ENCODE measurements at regions not wholly inside any gene's neighbourhood (a gene's known extent, or its start where the extent isn't known, plus 50 kb on each side); places are given as distances from the start of the nearest gene placed in this dataset.

DNA sequence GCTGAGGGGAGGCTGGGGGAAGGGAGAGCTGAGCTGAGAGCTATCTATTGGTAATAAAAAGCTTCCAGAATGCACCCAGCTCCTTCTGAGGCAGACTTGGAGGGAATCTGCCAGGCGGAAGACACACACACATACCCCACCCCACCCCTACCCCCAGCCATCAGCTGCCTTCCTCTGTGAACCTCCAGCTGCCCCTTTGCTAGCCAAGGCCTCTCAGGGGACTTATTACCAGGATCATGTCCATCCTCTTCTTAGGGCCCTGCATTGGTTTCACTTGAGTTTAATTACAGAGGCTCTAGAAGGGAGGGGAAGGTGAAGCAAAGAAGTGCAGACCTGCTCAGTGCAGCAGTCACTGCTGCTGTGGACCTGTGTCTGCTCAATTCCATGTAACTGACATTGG is 156.4 kb downstream of the OMA1 start:
- no peak for DNase-seq (ENCODE audit: extremely low read depth in 1 of 2, low read depth in 1 of 2)

DNA sequence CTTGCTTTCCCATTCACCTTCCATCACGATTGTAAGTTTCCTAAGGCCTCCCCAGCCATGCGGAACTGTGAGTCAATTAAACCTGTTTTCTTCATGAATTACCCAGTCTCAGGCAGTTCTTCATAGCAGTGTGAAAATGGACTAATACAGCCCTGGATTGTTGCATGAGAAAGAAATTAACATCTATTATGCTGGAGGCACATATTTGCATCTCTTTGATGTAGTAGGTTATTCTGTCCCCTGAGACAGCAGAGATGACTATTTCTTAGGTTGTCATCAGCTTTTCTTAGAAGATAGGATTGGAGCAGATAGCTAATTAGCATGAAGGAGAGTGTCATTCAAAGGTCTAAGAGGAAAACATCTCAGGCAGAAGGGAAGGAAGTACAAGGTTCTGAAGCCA is 166.2 kb downstream of the OMA1 start:
- DNase-seq (ENCODE audit: extremely low read depth in 1 of 2, low read depth in 1 of 2) = no peak

DNA sequence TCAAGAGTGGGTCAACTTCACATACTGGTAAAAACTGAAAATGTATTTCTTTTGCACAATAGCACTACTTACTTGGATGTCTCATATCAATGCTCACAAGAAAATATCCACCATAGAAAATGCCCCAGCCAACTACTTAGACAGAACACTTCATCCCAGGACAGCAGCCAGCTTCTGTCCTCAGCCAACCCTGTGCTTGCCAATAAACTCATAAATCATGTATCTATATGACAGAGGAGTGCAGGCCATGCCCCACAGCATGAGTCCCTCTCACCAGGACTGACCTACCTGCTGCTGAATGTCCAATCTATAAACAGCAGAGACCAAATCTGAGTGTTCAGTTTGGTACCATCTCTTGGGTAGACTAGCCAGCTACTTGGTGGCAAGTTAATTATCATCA is 179.3 kb downstream of the OMA1 start:
- DNase-seq (ENCODE audit: extremely low read depth in 1 of 2, low read depth in 1 of 2) = no peak

DNA sequence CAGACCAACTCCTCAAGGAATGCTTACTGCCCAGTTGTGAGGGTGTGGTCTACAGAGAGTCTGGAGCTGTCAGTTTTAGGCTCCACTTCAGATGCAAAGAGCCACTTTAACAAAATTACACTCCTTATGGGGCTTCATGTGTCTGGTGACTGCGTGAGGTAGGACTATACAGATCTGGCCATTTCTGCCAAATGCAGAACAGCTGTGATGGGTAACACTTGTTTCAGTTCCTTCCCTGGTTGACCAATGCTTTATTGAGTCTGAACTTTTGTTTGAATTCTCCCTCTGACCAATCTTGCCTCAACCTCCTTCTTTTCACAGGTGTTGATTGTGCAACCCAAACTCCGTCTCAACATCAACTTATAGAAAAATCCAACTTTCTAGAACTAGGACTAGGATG is 181.2 kb downstream of the OMA1 start:
- DNase-seq (ENCODE audit: extremely low read depth in 1 of 2, low read depth in 1 of 2) = no peak

DNA sequence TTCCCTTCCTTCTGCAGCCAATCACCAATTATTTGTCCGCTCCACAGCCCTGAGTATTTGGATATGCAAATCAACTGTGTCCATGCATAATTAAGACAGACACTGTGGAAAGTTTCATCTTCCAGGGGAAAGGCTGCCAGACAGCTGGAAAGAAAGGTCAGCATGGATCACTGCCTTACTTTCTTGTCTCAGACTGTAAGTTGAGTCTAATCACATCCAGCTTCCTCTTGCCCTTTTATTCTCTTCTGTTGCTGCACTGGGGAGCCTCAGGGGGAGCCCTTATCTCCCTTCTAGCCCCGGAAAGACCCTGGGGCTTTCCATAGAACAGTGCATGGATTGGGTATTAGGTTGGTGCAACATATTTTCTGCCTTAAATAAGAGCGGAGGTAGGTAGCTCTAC is 182.9 kb downstream of the OMA1 start:
- no peak for DNase-seq (ENCODE audit: extremely low read depth in 1 of 2, low read depth in 1 of 2)

DNA sequence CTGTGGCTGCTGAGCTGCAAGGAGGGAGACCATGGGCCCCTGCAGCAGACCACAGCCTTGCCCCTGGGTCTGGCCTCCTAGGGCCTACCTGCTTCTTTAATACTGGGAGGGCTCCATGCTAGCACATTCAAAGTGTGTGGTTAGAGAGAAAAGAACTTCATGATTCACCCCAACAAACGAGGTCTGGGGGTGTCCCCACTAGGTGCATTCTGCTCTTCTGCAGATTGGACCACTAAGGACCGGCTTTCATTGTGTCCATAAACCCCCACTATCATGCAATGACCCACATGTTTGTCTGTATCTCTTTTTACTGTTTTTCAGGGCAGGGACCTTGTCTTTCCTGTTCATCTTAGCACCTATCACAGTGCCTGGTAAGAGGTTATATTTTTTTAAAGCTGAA is 185.4 kb downstream of the OMA1 start:
- DNase-seq (ENCODE audit: extremely low read depth in 1 of 2, low read depth in 1 of 2) = no peak

DNA sequence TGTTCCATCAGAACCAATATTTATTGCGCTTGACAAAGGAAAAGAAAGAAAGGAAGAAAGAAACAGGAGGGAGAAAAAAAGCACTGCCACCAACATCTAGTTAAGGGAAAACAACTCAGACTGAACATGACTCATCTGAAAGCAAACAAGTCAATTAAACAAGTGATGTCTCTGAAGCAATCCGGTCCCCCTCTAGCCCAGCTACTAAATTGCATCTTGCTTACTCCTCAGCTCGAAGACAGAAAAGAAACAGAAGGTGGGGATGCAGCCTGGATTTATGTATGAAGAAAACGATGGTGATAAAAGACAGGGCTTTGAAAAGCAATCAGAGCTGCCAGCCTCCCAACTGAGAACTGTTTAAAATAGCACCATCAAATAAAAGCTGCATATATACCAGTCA is 188.2 kb downstream of the OMA1 start:
- no peak for DNase-seq (ENCODE audit: extremely low read depth in 1 of 2, low read depth in 1 of 2)

DNA sequence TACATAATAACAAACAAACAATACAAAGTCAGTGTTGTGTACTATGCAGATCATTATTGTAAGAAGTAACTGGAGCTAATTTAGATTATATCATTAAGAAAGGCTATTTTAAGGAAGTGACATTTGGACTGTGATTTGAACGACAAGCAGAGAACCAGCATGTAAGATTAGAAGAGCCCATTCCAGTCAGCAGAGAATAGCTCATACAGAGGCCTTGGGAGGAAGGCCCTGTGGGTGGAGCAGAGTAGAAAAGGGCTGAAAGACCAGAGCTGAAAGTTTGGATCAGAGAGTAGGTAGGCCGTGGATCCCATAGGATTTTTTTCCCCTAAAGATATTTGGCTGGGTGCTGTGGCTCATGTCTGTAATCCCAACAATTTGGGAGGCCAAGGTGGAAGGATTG is 190.1 kb downstream of the OMA1 start:
- DNase-seq (ENCODE audit: extremely low read depth in 1 of 2, low read depth in 1 of 2) = no peak

DNA sequence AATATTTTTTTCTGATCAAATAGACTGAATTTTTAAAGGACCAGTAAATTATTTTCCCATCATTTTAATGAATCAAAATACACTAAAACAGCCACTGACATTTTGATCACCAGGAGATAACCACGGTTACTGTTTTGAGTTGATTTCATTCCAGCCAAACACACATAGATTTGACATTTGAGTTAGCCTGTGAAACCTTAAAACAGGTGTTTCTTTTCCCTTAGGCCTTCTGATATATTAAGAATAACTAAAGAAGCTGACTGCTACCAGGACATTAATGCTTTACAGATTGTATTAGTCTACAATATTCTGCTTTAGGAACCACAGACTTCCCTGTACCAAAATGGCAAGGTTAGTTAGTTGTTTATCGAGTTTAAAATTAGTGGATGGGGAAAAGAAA is 193.4 kb downstream of the OMA1 start:
- DNase-seq (ENCODE audit: extremely low read depth in 1 of 2, low read depth in 1 of 2) = no peak

GRCh38 chr1:58352476-58353092 is 193.9 kb downstream of the OMA1 start:
- no peak for DNase-seq (ENCODE audit: extremely low read depth in 1 of 2, low read depth in 1 of 2)

DNA sequence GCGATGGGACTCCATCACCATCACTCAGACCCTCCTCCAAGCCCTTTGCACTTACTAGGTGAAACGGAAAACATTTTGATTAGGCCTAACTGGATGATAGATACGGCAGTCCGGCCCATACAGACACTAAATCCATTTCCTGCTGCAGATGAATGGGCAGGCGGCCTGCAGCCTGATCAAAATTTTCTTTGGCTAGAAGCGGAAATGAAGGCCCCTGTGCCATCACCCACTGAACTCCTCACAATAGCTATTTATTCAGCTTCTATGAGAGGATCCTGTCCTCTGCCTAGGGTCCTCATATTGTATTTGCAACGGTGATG is 200.5 kb downstream of the OMA1 start:
- DNase-seq (ENCODE audit: extremely low read depth in 1 of 2, low read depth in 1 of 2) = no peak

GRCh38 chr1:58345215-58346035 is 201.1 kb downstream of the OMA1 start:
- DNase-seq (ENCODE audit: extremely low read depth in 1 of 2, low read depth in 1 of 2) = no peak

DNA sequence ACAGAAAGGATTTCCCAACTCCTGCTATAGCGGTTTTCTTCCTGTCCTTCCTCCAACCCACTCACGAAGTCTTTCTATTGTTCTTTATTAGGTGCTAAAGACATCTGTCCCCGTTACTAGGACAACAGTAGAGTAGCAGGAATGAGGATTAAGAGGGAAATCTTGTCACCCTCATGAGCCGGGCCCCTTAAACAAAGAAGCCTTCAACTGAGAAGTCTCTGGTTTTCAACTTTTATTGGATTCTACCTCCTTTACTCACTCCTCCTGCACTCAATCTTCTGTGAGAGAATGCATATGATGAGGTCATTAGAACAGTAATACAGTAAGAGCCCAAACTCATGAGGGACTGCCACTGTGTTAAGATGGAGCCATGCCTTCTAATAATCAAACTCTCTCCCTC is 206.3 kb downstream of the OMA1 start:
- DNase-seq (ENCODE audit: extremely low read depth in 1 of 2, low read depth in 1 of 2) = no peak

- no peak for DNase-seq (ENCODE audit: extremely low read depth in 1 of 2, low read depth in 1 of 2)
Observed at GRCh38 chr1:58338081-58338480, 208.4 kb downstream of the OMA1 start.

- no peak for DNase-seq (ENCODE audit: extremely low read depth in 1 of 2, low read depth in 1 of 2)
Observed at GRCh38 chr1:58333511-58333910, 213.0 kb downstream of the OMA1 start.

- DNase-seq (ENCODE audit: extremely low read depth in 1 of 2, low read depth in 1 of 2) = no peak
Observed at GRCh38 chr1:58331156-58331555, 215.4 kb downstream of the OMA1 start.

- DNase-seq (ENCODE audit: extremely low read depth in 1 of 2, low read depth in 1 of 2) = no peak
Observed at GRCh38 chr1:58325866-58326265, 220.7 kb downstream of the OMA1 start.

DNA sequence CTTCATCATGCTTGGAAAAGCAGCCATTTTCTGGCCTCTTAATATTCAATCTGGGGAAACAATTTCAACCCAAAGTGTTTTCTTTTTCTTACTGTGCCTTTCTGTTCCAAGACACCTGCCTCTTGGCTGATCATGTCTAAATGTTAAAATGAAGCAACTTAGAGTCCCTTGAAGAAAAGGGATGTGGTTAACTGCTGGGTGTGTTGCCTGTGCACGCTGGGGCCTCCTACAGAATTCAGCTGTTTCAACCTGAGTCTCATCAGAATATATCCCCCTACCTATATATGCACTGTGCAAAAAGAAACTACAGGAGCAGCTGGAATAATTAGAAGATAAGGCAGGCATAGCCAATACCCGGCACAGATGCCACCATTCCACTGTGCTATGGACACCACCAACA is 222.0 kb downstream of the OMA1 start:
- no peak for DNase-seq (ENCODE audit: extremely low read depth in 1 of 2, low read depth in 1 of 2)

DNA sequence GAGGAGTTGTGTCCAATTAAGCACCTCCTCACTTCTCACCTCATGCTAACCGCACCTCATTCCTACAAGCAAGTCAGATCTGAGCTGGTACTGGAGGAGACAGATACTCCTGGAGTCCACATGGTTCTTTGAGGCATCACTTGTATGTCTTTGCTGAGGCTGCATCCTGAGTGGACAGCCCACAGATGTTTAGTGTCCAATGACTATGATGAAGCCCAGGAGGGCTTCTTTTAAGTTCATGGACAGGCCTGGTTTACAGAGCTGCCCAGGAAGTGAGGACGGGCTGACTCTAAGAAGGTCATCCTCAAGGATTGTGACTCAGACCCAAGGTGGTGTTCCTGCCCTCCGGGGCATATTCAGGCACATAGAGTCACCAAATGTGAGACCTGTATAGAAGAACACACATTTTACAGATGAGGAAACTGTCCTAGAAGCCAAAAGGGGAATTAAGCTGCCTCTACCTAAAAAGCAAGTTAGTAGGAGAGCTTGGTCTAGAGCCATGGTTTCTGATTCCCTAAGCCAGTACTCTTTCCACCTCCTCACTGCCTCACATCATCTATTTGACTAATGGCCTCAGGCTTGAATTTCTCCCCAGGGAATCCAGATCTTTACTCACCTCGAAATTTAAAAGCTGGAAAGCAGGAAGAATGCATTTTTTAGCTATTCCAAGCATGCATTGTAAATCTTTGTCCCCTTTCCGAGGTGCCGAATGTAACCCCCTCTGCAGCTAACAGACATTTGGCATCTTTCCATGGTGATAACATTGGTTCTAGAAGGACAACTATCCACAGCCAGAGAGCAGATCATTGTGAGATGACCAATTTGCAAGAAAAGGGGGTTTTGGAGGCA is 228.1 kb downstream of the OMA1 start:
- DNase-seq (ENCODE audit: extremely low read depth in 1 of 2, low read depth in 1 of 2) = no peak

DNA sequence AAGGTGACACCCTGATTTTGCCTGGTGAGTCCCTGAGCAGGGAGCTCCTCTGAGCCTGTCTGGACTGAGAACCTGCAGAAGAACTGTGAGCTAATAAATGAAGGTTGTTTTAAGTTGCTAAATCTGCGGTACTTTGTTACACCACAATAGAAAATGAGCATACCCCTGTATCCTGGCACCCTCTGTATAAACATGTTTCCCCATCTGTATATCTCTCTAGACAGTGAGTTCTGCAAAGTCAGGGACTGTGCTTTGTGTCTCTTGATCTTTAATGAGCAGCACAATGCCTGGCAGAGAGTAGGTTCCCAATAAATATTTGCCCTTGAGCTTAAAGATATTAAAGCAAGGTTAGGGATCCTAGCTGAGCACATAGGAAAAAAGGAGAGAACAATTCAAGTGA is 228.8 kb downstream of the OMA1 start:
- DNase-seq (ENCODE audit: extremely low read depth in 1 of 2, low read depth in 1 of 2) = no peak

DNA sequence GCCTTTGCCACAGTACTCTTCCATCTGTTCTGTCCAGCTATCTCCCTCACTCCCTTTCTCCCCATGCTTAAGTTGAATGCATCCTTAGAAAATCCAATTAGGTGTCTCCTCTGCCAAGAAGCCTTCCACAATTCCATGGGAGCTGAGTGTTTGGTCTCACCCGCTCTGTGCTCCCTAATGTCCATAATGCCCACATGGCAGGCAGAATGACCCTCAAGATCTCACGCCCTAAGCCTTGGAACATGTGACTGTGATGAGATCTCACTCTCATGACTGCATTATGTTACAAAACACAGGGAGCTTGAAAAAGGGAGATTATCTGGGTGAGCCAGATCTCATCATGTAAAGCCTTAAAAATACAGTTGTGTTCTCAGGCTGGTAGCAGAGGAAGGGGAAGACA is 229.4 kb downstream of the OMA1 start:
- no peak for DNase-seq (ENCODE audit: extremely low read depth in 1 of 2, low read depth in 1 of 2)

DNA sequence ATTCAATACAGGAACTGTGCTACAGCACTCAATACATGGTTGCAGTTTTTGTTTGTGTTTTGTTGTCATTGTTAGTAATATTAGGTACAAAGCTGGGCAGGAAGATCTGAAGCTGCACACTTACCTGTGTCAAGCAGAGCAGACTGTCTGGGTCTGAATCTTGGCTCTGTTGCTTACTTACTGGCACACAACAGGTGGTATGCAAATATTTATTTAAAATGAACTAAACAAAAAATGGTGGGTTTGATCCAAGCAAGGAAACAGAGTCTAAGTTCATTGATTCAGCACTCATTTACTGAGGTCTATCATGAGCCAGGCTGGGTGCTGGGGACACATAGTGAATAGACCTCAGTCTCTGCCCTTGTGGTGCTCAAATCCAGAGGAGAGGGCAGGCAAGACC is 230.4 kb downstream of the OMA1 start:
- no peak for DNase-seq (ENCODE audit: extremely low read depth in 1 of 2, low read depth in 1 of 2)
